ENCODE measurements at regions not wholly inside any gene's neighbourhood (a gene's known extent, or its start where the extent isn't known, plus 50 kb on each side); places are given as distances from the start of the nearest gene placed in this dataset.

DNA sequence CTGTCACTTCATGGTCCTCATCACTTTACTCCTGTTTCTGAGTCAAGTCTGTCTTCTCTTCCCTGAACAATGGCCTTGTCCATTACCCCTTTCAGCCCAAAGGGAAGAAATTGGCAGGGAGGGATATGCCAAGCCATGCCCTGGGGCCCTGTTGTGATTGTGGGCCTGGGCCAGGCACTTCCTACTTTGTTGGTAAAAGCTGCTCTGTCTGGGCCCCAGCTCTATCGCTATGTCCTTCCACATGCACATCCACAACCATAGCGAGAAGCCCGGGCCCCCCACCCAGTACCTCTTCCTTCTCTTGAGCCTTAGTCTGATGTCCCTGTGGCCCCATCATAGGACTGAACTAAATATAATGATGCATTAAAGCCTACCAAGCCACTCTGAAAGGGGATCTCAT lies 126.7 kb upstream of the RCN1 start:
- H3K4me1 ChIP-seq = no peaks in the 10 kb centered on the region
- H3K36me3 ChIP-seq (ENCODE audit: control insufficient read depth, insufficient read depth, low read length) = no peaks in the 10 kb centered on the region
- no peaks in the 10 kb centered on the region for H3K9me3 ChIP-seq (ENCODE audit: control insufficient read depth, low read length)
- H2AFZ ChIP-seq = no peak overlapping the region
- no peaks in the 10 kb centered on the region for H3K79me2 ChIP-seq
- TF ChIP-seq, protein P1, sequence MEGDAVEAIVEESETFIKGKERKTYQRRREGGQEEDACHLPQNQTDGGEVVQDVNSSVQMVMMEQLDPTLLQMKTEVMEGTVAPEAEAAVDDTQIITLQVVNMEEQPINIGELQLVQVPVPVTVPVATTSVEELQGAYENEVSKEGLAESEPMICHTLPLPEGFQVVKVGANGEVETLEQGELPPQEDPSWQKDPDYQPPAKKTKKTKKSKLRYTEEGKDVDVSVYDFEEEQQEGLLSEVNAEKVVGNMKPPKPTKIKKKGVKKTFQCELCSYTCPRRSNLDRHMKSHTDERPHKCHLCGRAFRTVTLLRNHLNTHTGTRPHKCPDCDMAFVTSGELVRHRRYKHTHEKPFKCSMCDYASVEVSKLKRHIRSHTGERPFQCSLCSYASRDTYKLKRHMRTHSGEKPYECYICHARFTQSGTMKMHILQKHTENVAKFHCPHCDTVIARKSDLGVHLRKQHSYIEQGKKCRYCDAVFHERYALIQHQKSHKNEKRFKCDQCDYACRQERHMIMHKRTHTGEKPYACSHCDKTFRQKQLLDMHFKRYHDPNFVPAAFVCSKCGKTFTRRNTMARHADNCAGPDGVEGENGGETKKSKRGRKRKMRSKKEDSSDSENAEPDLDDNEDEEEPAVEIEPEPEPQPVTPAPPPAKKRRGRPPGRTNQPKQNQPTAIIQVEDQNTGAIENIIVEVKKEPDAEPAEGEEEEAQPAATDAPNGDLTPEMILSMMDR (IDR thresholded peaks at IDR 0.05) = no peak
- H3K27me3 ChIP-seq (ENCODE audit: control insufficient read depth, insufficient read depth, low read length) = no peaks in the 10 kb centered on the region
- no peak overlapping the region for H3K9ac ChIP-seq
- H3K4me2 ChIP-seq (ENCODE audit: low read length) = no peak overlapping the region
- H3K27ac ChIP-seq = no peak overlapping the region
- no peak overlapping the region for H3K4me3 ChIP-seq (ENCODE audit: low read depth, low read length)

DNA sequence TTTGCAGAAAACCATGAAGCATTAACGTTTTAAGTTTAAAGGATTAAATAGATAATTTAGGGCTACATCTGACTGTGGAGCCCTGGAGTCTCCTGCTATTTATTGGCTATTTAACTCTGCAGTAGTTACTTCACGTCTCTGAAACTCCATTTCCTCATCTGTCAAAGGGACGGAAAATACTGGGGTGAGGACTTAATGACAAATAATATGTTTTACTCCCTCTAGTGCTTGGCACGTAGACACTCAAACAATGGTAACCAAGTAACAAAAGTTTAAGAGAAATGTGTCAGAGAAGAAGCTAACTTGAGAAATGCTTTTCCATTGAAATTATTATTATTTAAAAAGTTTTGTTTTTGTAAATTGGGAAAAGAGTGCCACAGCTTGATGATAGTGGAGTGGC lies 130.7 kb upstream of the RCN1 start:
- no peaks in the 10 kb centered on the region for H3K27me3 ChIP-seq (ENCODE audit: control insufficient read depth, insufficient read depth, low read length)
- no peak overlapping the region for H2AFZ ChIP-seq
- no peaks in the 10 kb centered on the region for H3K36me3 ChIP-seq (ENCODE audit: control insufficient read depth, insufficient read depth, low read length)
- H3K4me2 ChIP-seq (ENCODE audit: low read length) = no peak overlapping the region
- H3K9me3 ChIP-seq (ENCODE audit: control insufficient read depth, low read length) = no peaks in the 10 kb centered on the region
- H3K27ac ChIP-seq = no peak overlapping the region
- H3K4me3 ChIP-seq (ENCODE audit: low read depth, low read length) = no peak overlapping the region
- TF ChIP-seq, protein P1 (IDR thresholded peaks at IDR 0.05) = no peak
- no peaks in the 10 kb centered on the region for H3K79me2 ChIP-seq
- no peaks in the 10 kb centered on the region for H3K4me1 ChIP-seq
- H3K9ac ChIP-seq = no peak overlapping the region

DNA sequence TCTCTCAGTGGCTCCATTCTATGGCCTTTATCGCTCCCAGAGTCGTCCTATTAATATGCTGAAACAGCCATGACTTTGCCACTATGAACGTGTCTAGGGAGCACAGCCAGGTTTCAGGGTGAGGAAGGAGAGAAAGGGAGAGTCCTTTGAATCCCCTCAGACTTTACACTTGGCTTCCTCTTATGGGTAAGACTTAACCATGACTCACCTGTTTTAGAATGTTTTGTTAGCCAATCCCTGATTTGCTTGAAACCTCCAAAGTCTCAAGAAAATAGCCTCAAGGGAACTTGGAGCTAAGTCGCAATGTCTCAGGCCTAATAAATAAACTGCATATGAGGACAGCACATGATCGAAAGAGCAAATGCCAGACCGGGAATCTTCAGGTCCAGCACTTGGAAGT lies 131.2 kb upstream of the RCN1 start:
- no peaks in the 10 kb centered on the region for H3K36me3 ChIP-seq (ENCODE audit: control insufficient read depth, insufficient read depth, low read length)
- no peak overlapping the region for H3K4me3 ChIP-seq (ENCODE audit: low read depth, low read length)
- no peaks in the 10 kb centered on the region for H3K27me3 ChIP-seq (ENCODE audit: control insufficient read depth, insufficient read depth, low read length)
- no peaks in the 10 kb centered on the region for H3K4me1 ChIP-seq
- no peaks in the 10 kb centered on the region for H3K9me3 ChIP-seq (ENCODE audit: control insufficient read depth, low read length)
- H3K27ac ChIP-seq = no peak overlapping the region
- no peak overlapping the region for H2AFZ ChIP-seq
- H3K9ac ChIP-seq = no peak overlapping the region
- no peaks in the 10 kb centered on the region for H3K79me2 ChIP-seq
- TF ChIP-seq, protein P1 (IDR thresholded peaks at IDR 0.05) = no peak
- H3K4me2 ChIP-seq (ENCODE audit: low read length) = no peak overlapping the region

DNA sequence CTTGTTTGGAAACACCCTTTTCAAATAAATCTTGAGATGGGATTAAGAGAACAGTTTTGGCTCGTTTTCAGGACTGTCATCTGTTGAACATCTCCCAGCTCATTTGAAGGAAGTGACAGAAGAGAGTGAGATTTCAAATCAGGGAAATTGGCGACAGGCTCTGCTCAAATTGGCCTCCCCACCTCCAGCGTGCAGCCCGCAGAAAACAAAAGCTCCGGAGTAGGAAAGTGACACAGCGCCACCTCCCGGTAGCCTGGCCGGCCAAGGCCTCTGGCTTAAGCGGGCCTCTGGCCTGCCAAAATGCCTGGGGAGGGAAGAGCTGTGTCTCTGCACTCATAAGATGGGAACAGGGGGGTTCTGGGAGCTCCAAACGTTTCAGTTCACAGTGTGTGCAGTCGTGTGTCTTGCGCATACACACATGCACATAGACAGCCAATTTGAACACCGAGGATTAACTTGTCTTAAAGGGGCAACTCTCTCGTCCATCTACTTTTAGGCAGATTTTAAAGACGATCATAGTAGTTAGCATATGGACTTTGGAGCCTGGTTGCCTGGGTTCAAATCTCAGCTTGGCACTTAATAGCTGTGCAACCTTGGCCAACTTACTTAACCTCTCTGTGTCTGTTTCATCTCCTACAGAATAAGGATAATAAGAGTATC lies 132.7 kb upstream of the RCN1 start:
- Histone ChIP-seq H3K4me2 (ENCODE audit: low read length) (no peak overlapping the region), H3K9me3 (ENCODE audit: control insufficient read depth, low read length) (no peaks in the 10 kb centered on the region), H3K9ac (no peak overlapping the region), H2AFZ (no peak overlapping the region), H3K4me1 (no peaks in the 10 kb centered on the region), H3K27me3 (ENCODE audit: control insufficient read depth, insufficient read depth, low read length) (no peaks in the 10 kb centered on the region), H3K79me2 (no peaks in the 10 kb centered on the region), H3K4me3 (ENCODE audit: low read depth, low read length) (no peak overlapping the region), H3K36me3 (ENCODE audit: control insufficient read depth, insufficient read depth, low read length) (no peaks in the 10 kb centered on the region), H3K27ac (no peak overlapping the region)
- TF ChIP-seq, protein P1 (IDR thresholded peaks at IDR 0.05) = peak; percentile 17

DNA sequence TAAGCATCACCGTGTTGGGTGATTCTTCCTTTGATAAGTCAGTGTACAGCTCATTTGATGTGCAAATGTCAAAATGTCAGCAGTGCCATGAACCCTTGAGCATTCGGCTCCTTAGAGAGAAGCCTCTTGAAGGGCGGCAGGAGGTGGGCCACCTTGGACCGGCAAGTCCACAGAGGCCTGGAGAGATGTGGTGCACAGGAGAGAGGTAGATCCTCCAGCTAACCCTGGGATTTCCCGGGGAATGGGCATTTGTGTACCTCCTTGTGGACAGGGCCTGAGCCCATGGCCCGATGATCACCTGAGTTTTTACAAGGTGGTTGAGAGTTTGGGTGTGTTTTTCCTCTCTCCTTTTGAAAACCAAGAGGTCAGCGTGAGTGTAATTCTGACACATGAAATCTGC lies 133.2 kb upstream of the RCN1 start:
- no peaks in the 10 kb centered on the region for H3K9me3 ChIP-seq (ENCODE audit: control insufficient read depth, low read length)
- H2AFZ ChIP-seq = no peak overlapping the region
- no peak overlapping the region for H3K4me2 ChIP-seq (ENCODE audit: low read length)
- H3K79me2 ChIP-seq = no peaks in the 10 kb centered on the region
- H3K27me3 ChIP-seq (ENCODE audit: control insufficient read depth, insufficient read depth, low read length) = no peaks in the 10 kb centered on the region
- H3K9ac ChIP-seq = no peak overlapping the region
- TF ChIP-seq, protein P1 (IDR thresholded peaks at IDR 0.05) = no peak
- H3K36me3 ChIP-seq (ENCODE audit: control insufficient read depth, insufficient read depth, low read length) = no peaks in the 10 kb centered on the region
- H3K27ac ChIP-seq = no peak overlapping the region
- H3K4me1 ChIP-seq = no peaks in the 10 kb centered on the region
- H3K4me3 ChIP-seq (ENCODE audit: low read depth, low read length) = no peak overlapping the region

Measured in parathyroid adenoma (tissue), 2 donors.